A172 (cell line): ENCODE measurements at regions not wholly inside any gene's neighbourhood (a gene's known extent, or its start where the extent isn't known, plus 50 kb on each side); places are given as distances from the start of the nearest gene placed in this dataset.
"Not testable (repeated sequence)": the region's sequence is repeated elsewhere in the genome, so short reads cannot be mapped to it uniquely, and the experiment has no call there.

Experiments used
- DNase-seq: peaks from one replicate; pipeline ENCODE4 v3.0.0-alpha.2; 2015; ENCODE audit warnings: low spot score

- DNase-seq, result no peak
Observed at GRCh38 chr12:104906695-104907094, 51.4 kb downstream of the SLC41A2 start.

DNA sequence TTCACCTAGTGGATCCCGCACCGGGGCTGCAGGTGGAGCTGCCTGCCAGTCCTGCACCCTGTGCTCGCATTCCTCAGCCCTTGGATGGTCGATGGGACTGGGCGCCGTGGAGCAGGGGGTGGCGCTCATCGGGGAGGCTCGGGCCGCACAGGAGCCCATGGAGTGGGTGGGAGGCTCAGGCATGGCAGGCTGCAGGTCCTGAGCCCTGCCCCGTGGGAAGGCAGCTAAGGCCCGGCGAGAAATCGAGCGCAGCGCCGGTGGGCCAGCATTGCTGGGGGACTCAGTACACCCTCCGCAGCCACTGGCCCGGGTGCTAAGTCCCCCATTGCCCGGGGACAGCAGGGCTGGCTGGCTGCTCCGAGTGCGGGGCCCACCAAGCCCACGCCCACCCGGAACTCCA, 52.6 kb downstream of the SLC41A2 start:
- DNase-seq, result not testable (repeated sequence)

DNA sequence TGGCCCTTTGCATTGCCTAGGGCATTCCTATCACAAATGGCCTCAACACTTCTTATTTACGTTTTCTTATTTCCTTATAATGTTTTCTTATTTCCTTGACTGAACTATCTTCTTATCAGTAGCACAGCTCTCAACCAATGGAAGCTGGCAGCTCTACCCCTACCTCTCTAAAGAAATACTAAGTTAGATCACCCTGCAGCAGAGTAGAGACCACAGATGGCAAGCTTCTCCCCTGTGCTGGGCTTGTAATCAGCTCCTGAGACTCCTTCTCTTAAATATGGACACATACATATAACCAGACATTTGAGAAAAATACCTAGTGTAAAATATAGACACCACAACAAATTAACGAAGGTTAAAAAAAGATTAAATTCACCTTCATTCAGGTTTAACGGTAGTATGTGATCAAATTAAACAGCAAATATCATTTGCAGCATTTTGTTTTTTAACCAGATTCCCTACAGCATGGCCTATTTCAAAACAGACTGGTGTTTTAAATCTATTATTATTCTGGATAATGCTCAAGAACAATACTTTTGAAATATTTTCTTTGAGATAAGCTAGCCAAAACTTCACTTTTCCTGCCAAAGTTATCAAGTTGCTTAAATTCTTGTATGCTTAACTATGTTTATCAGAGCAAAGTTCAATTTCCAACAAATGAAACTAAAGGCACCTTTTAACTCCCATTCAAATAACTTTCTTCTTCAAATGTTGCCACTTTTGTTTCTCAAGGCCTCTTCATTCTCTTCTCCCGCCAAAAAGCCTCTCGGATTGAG, 54.3 kb downstream of the SLC41A2 start:
- no peak for DNase-seq

DNA sequence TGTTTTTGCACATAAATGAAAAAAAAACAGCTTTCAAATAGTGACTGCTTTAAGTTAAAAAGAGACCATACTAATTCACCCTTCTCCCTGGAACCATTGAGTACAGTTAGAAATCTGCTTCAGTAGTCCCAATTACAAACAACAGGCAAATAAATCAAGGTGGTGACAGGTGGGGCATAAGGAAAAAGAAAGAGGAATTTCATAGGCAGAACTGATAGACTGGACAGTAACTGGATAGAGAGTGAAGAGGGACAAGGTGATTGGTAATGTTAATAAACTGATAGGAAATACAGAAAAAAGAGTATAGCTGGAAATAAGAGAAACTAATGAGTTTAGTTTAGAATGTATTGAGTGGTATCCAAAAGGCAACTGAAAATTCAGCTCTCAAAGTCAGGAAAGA, 56.0 kb downstream of the SLC41A2 start:
- no peak for DNase-seq

DNA sequence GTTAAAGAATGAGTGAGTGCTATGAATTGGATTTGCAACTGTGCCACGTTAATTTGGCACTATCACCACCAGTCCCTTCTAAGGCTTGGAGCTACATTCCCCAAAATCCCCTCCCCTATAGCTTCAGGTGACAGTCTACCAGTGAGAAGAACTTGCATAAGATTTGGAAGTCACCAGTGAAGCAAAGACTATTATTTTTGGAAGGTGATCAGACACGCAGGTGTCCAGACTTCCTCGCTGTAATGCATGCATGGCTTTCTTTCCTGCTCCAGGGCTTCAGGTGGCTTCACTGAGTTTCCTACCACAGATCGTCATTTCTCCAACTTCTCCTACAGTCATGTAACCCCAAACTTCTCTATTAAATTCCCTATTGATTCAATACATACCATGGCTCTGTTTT, 61.4 kb downstream of the SLC41A2 start:
- no peak for DNase-seq

GRCh38 chr12:104896146-104896545, 61.9 kb downstream of the SLC41A2 start:
- DNase-seq, result no peak

DNA sequence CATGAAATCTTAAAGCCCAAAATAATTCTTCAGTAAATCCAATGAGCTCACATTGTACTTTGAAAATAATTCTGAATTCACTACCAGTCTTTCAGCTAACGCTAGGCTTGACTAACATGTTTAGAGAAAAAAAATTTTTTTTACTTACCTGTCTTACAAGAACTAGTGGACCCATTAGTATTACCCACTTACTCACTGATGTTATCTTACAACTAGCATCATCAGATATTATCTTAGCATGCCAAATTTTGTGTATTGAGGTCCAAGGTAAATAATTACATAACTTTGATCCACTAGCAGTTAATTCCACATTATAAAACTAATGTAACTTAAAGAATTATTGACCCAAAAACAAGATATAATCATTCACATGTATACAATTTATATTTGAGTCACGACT, 62.7 kb downstream of the SLC41A2 start:
- DNase-seq, result no peak

DNA sequence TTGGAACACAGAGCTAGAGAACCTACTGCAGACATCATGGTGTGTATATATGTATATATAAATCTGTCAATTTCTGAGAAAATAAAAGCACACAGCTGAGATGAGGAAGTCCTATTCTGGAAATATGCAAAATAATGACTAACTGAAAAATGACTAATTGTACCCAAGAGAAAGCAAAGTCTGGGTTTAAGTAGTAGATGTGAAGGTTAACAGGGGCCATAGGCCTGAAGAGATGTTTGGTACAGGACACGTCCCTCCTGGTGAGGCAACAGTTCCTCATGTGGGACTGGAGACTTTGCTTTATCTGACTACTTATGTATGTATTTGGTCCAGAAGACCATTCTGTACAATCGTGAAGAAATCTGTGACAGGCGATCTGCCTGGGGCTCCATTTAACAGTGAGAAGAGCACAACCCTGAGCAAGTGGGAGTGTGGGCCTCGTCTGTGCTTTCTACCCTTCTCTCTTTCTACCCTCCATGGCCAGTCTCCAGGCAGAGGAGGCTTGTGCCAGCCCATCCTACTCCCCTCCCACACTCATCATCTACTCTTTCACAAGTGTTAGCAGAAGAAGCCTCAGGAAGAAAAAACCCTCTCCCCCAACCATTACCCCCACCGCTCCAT, 67.5 kb downstream of the SLC41A2 start:
- DNase-seq, result no peak

DNA sequence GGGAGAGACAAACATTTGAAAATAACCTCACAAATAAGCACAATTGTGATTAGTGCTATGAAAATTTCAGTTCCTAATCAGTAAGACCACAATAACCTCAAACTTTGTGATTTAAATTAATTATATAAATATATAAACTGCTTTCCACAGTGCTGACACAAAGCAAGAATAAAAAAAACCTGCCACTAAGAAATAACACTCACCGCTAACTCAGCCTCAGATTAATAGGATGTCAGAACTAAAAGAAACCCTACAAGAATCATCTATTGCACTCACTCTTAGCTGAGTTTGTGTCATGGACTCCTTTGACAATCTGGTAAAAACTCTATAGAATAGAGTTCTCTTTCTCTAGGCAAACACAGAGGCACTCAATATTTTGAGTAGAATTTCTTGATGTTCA, 68.4 kb downstream of the SLC41A2 start:
- no peak for DNase-seq

- no peak for DNase-seq
Observed at GRCh38 chr12:104888892-104889291, 69.2 kb downstream of the SLC41A2 start.

DNA sequence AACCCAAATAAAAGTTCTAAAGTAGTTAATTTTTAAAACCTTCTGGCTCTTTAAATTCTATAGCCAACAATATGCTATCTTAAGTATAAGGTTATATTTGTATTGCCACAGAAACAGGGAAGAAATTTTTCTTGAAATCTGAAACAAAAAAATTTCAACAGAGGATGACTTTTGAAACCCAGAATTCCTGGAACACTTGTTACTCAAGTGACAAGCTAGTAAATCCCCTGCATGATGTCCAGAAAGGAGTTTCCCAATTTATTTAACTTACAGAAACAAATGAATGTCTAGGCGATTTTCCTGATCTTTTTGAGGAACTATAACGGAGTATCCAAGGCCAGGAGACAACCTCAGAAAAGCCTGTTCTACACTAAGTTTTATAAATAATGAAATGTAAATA, 69.6 kb downstream of the SLC41A2 start:
- no peak for DNase-seq

DNA sequence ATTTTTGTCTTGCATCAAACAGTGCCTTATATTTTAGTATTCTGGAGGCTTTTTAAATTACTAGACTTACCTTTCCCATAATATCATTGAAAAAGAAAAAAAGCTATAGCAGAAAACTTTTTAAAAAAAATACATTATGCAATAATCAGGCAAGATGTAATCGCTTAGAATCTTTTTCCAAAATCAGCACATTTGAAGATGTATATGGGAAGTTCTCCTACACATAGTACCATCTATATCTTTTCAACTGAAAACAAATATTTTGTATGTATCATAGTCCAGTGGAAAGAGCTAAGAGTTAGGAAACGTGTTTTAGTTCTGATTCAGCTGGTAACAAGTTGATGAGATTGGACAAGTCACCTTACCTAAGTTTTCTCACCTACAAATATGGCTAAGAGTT, 70.6 kb downstream of the SLC41A2 start:
- no peak for DNase-seq

GRCh38 chr12:104886418-104887401, 71.4 kb downstream of the SLC41A2 start:
- peak; percentile 4 for DNase-seq

- not testable (repeated sequence) for DNase-seq
Observed at GRCh38 chr12:104878858-104879257, 79.2 kb downstream of the SLC41A2 start.

- DNase-seq, result no peak
Observed at GRCh38 chr12:104877103-104877705, 80.9 kb downstream of the SLC41A2 start.

- no peak for DNase-seq
Observed at GRCh38 chr12:104873374-104873773, 84.7 kb downstream of the SLC41A2 start.

- DNase-seq, result no peak
Observed at GRCh38 chr12:104870797-104871196, 87.3 kb downstream of the SLC41A2 start.

DNA sequence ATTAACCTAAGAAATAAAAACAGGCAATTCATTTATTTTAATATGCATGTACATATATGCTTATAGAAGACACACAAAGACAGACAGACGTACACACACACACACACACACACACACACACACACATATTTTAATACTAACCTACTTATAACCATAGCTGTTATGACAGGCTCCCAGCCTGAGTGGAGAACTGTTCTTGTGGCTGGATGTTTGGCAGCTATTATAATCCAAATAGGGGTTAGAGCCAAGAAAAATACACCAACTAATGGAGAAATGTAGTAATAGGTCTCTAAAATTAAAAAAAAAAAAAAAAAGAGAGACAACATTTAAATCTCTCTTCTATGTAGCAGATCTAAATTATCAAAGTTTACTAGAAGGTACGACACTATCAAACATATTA, 91.8 kb downstream of the SLC41A2 start:
- DNase-seq, result no peak

GRCh38 chr12:104865080-104865479, 93.0 kb downstream of the SLC41A2 start:
- no peak for DNase-seq

GRCh38 chr12:104864668-104865067, 93.4 kb downstream of the SLC41A2 start:
- DNase-seq, result no peak

DNA sequence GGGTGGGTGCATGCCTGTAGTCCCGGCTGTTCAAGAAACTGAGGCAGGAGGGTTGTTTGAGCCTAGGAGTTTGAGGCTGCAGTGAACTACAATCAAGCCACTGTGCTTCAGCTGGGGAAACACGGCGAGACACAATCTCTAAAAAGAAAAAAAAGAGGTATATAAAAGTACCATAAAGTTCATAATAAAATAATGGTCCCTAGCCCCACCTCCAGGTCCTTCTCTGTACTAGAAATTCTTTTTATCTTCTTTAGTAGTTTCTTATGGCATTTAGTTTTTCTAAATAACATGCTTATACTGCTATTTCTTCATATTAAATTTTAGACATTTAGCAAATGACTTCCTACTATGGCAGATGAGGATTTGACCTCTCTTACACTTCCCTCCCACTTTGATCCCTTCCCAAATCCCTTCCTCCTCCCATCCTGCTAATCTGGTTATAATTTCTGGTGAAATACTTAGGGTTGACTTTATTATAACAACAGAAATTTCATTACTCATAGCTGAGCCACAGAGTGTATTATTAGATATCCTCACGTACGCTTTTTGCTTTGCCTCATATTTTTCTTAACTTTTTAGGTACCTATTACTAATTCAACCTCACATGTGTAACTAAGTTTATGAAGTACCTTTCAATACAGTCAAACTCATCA, 94.7 kb downstream of the SLC41A2 start:
- DNase-seq, result no peak
